ENCODE measurements at regions not wholly inside any gene's neighbourhood (a gene's known extent, or its start where the extent isn't known, plus 50 kb on each side); places are given as distances from the start of the nearest gene placed in this dataset.

GRCh38 chr12:83904175-83904574, 1008.4 kb downstream of the SLC6A15 start:
- H3K4me1 Mint-ChIP-seq (ENCODE audit: low read depth): no peaks in the 10 kb centered on the region
- H3K4me3 ChIP-seq (ENCODE audit: low read length): no peak overlapping the region
- H3K27ac ChIP-seq (ENCODE audit: low read depth in 1 of 2, low read length in 2 of 2): no peak overlapping the region
- ATAC-seq (ENCODE audit: poor library complexity) (no peak), DNase-seq (no peak)
- ChIA-PET CTCF (no interaction called here), POLR2A (no interaction called here)
- no peaks in the 10 kb centered on the region for H3K4me1 ChIP-seq (ENCODE audit: insufficient read depth, low read length)
- H3K27ac Mint-ChIP-seq: no peak overlapping the region
- H3K36me3 Mint-ChIP-seq (ENCODE audit: low read depth): no peaks in the 10 kb centered on the region
- peaks cover 11% of the 10 kb centered on the region for H3K9me3 Mint-ChIP-seq
- H3K27me3 Mint-ChIP-seq: no peaks in the 10 kb centered on the region
- TF ChIP-seq CTCF (IDR thresholded peaks at IDR 0.05): no peak
- intact Hi-C loops (cut with DNase I, micrococcal nuclease): no loop called here
- peaks cover 0 to 3% of the 10 kb centered on the region in 2 experiments for H3K9me3 ChIP-seq (ENCODE audit: control insufficient read depth in 1 of 2, insufficient read depth in 1 of 2, low read length in 2 of 2)
- H3K4me3 Mint-ChIP-seq: no peak overlapping the region
- H3K27me3 ChIP-seq (ENCODE audit: control insufficient read depth in 1 of 2, insufficient read depth in 2 of 2, low read length in 2 of 2): no peaks in the 10 kb centered on the region
- no peaks in the 10 kb centered on the region for H3K36me3 ChIP-seq (ENCODE audit: insufficient read depth, low read length)

GRCh38 chr12:83896416-83896815, 1016.2 kb downstream of the SLC6A15 start:
- Mint-ChIP-seq H3K4me3 (no peak overlapping the region), H3K27me3 (no peaks in the 10 kb centered on the region), H3K36me3 (ENCODE audit: low read depth) (no peaks in the 10 kb centered on the region), H3K27ac (no peak overlapping the region), H3K9me3 (peaks cover 9% of the 10 kb centered on the region), H3K4me1 (ENCODE audit: low read depth) (no peaks in the 10 kb centered on the region)
- intact Hi-C loops (cut with DNase I, micrococcal nuclease): no loop called here
- Histone ChIP-seq H3K27ac (ENCODE audit: low read depth in 1 of 2, low read length in 2 of 2) (no peak overlapping the region), H3K4me1 (ENCODE audit: insufficient read depth, low read length) (no peaks in the 10 kb centered on the region), H3K36me3 (ENCODE audit: insufficient read depth, low read length) (no peaks in the 10 kb centered on the region), H3K27me3 (ENCODE audit: control insufficient read depth in 1 of 2, insufficient read depth in 2 of 2, low read length in 2 of 2) (no peaks in the 10 kb centered on the region), H3K9me3 (ENCODE audit: control insufficient read depth in 1 of 2, insufficient read depth in 1 of 2, low read length in 2 of 2) (no peaks in the 10 kb centered on the region), H3K4me3 (ENCODE audit: low read length) (no peak overlapping the region)
- no peak for TF ChIP-seq CTCF (IDR thresholded peaks at IDR 0.05)
- ChIA-PET CTCF (no interaction called here), POLR2A (no interaction called here)
- no peak for DNase-seq
- no peak for ATAC-seq (ENCODE audit: poor library complexity)

- CTCF ChIA-PET: no interaction called here
- no peaks in the 10 kb centered on the region for H3K4me1 Mint-ChIP-seq (ENCODE audit: low read depth)
- H3K27ac Mint-ChIP-seq: no peak overlapping the region
These were observed 1019.5 kb downstream of the SLC6A15 start for GRCh38 chr12:83893101-83893500.

More at GRCh38 chr12:83893101-83893500, 1019.5 kb downstream of the SLC6A15 start:
- no peaks in the 10 kb centered on the region for H3K27me3 Mint-ChIP-seq
- intact Hi-C loops (cut with DNase I, micrococcal nuclease): no loop called here
- Histone ChIP-seq H3K27me3 (ENCODE audit: control insufficient read depth in 1 of 2, insufficient read depth in 2 of 2, low read length in 2 of 2) (no peaks in the 10 kb centered on the region), H3K36me3 (ENCODE audit: insufficient read depth, low read length) (no peaks in the 10 kb centered on the region), H3K4me3 (ENCODE audit: low read length) (no peak overlapping the region), H3K4me1 (ENCODE audit: insufficient read depth, low read length) (no peaks in the 10 kb centered on the region), H3K9me3 (ENCODE audit: control insufficient read depth in 1 of 2, insufficient read depth in 1 of 2, low read length in 2 of 2) (peaks cover 0 to 4% of the 10 kb centered on the region in 2 experiments), H3K27ac (ENCODE audit: low read depth in 1 of 2, low read length in 2 of 2) (no peak overlapping the region)
- no peak for ATAC-seq (ENCODE audit: poor library complexity)
- H3K4me3 Mint-ChIP-seq: no peak overlapping the region
- DNase-seq: no peak
- no peaks in the 10 kb centered on the region for H3K36me3 Mint-ChIP-seq (ENCODE audit: low read depth)
- H3K9me3 Mint-ChIP-seq: peaks cover 5% of the 10 kb centered on the region
- POLR2A ChIA-PET: no interaction called here
- no peak for TF ChIP-seq CTCF (IDR thresholded peaks at IDR 0.05)

Data from CD4-positive, alpha-beta T cell (primary cell).